ENCODE measurements at regions not wholly inside any gene's neighbourhood (a gene's known extent, or its start where the extent isn't known, plus 50 kb on each side); places are given as distances from the start of the nearest gene placed in this dataset.

- TF ChIP-seq POLR2A (IDR thresholded peaks at IDR 0.05; ENCODE audit: extremely low read depth, insufficient read length) (no peak), CTCF (IDR thresholded peaks at IDR 0.05; ENCODE audit: low read depth, low read length) (no peak), MAX (IDR thresholded peaks at IDR 0.05; ENCODE audit: low read depth, low read length) (no peak), MYC (IDR thresholded peaks at IDR 0.05; ENCODE audit: low read depth, low read length) (no peak)
These were observed 50.0 kb upstream of the CLDN5 start for GRCh38 chr22:19574247-19574646.

All from NB4 (cell line).